HCT116 (cell line): ENCODE measurements at regions not wholly inside any gene's neighbourhood (a gene's known extent, or its start where the extent isn't known, plus 50 kb on each side); places are given as distances from the start of the nearest gene placed in this dataset.

Experiments used
- ATAC-seq: fragments of 200-7000 bp; cut with Tn5 transposase; 2 replicates; pipeline ENCODE4 v1.9.1; 2020; ENCODE audit warnings: mild to moderate bottlenecking, moderate library complexity
- BruUV-seq: library from RNA; stranded (reverse); fragments of 400-500 nt; replicated peaks from 2 replicates; lab custom pipeline; 2021; lab: Mats Ljungman, UMichigan
- CTCF ChIA-PET: fragments of 300-600 bp; sonication (Branson Sonifier 250); formaldehyde crosslinking; loops from one replicate; lab custom pipeline; 2021; ENCODE audit warnings: antibody characterized with exemption; lab: Charles Lee
- POLR2A ChIA-PET: fragments of 300-600, 350-600 bp; sonication (Branson Sonifier 250); formaldehyde crosslinking; loops from one replicate; lab custom pipeline; 2021; ENCODE audit warnings: antibody characterized with exemption; lab: Charles Lee
- RAD21 ChIA-PET, 2 experiments: fragments of 300-600 bp; sonication (Branson Sonifier 250); formaldehyde crosslinking; loops; one replicate each; lab custom pipeline; 2023; ENCODE audit warnings: low total read pairs in 2 of 2; ENCODE audit not compliant: uncharacterized antibody in 2 of 2, unreplicated experiment in 2 of 2, low non-redundant PET in 1 of 2; lab: Charles Lee
- DNase-seq: peaks from one replicate; pipeline ENCODE4 v3.0.0-alpha.2; 2010; ENCODE audit warnings: low read depth, low spot score
- H2AFZ ChIP-seq: fragments of 200-600 bp; shearing (Covaris generic), sonication (generic); 2 replicates; pipeline ENCODE4 v1.6.1; 2017; ENCODE audit warnings: low read depth, mixed run types, mixed read lengths, antibody characterized with exemption, low read length; ENCODE audit not compliant: poor library complexity, severe bottlenecking
- H3K27ac ChIP-seq: 2 replicates; pipeline ENCODE4 v1.5.1; 2012; ENCODE audit warnings: low read depth, low read length
- H3K27me3 ChIP-seq: fragments of 200-600 bp; sonication (generic); 2 replicates; pipeline ENCODE4 v1.6.1; 2016; ENCODE audit warnings: mixed run types, low read length, mixed read lengths; ENCODE audit not compliant: insufficient read depth
- H3K36me3 ChIP-seq, 2 experiments: fragments of 200-500 bp in 1 of 2; fragments of 200-600 bp in 1 of 2; sonication (Bioruptor generic) in 1 of 2; sonication (generic) in 1 of 2; 2 replicates each; pipeline versions ENCODE4 v1.5.1 to v1.6.1; 2014 to 2016; ENCODE audit warnings: low read length in 2 of 2, inconsistent platforms in 1 of 2, mixed read lengths in 1 of 2, mixed run types in 1 of 2; ENCODE audit not compliant: insufficient read depth in 2 of 2, control insufficient read depth in 1 of 2
- H3K4me1 ChIP-seq, 2 experiments: fragments of 200-600 bp in 1 of 2; sonication (generic) in 1 of 2; 2 replicates each; pipeline versions ENCODE4 v1.5.1 to v1.6.1; 2012 to 2017; ENCODE audit warnings: low read length in 2 of 2, inconsistent platforms in 1 of 2, mild to moderate bottlenecking in 1 of 2, mixed read lengths in 1 of 2, mixed run types in 1 of 2, moderate library complexity in 1 of 2; ENCODE audit not compliant: insufficient read depth in 2 of 2, control insufficient read depth in 1 of 2
- H3K4me2 ChIP-seq: fragments of 200-600 bp; sonication (generic); 2 replicates; pipeline ENCODE4 v1.6.1; 2017; ENCODE audit warnings: mixed run types, low read length, mixed read lengths
- H3K4me3 ChIP-seq, 2 experiments: fragments of 200-600 bp in 1 of 2; sonication (generic) in 1 of 2; replicated peaks in 1 of 2; 2 replicates each; pipeline ENCODE4 v1.5.1; 2011 to 2016; ENCODE audit warnings: low read length in 2 of 2, control low read depth in 1 of 2, low read depth in 1 of 2, mild to moderate bottlenecking in 1 of 2, mixed read lengths in 1 of 2, mixed run types in 1 of 2
- H3K79me2 ChIP-seq: fragments of 200-600 bp; sonication (generic); 2 replicates; pipeline ENCODE4 v1.6.1; 2017; ENCODE audit warnings: mild to moderate bottlenecking, mixed run types, low read length, moderate library complexity, mixed read lengths; ENCODE audit not compliant: insufficient read depth
- H3K9ac ChIP-seq: fragments of 200-600 bp; sonication (generic); 2 replicates; pipeline ENCODE4 v1.6.1; 2016; ENCODE audit warnings: low read length, mixed read lengths
- H3K9me2 ChIP-seq: fragments of 200-600 bp; sonication (generic), shearing (Covaris generic); 2 replicates; pipeline ENCODE4 v1.6.1; 2017; ENCODE audit warnings: mixed run types, mild to moderate bottlenecking, moderate library complexity; ENCODE audit not compliant: insufficient read depth
- H3K9me3 ChIP-seq, 2 experiments: fragments of 200-500 bp in 1 of 2; fragments of 200-600 bp in 1 of 2; sonication (Bioruptor generic) in 1 of 2; sonication (generic) in 1 of 2; 2 replicates each; pipeline ENCODE4 v1.6.1; 2014 to 2017; ENCODE audit warnings: low read length in 2 of 2, mixed read lengths in 2 of 2, inconsistent platforms in 1 of 2, low read depth in 1 of 2, mild to moderate bottlenecking in 1 of 2, mixed run types in 1 of 2, moderate library complexity in 1 of 2; ENCODE audit not compliant: control insufficient read depth in 1 of 2, insufficient read depth in 1 of 2
- H4K20me1 ChIP-seq: fragments of 200-600 bp; sonication (generic), shearing (Covaris generic); 2 replicates; pipeline ENCODE4 v1.6.1; 2017; ENCODE audit warnings: mixed run types, mild to moderate bottlenecking, moderate library complexity; ENCODE audit not compliant: insufficient read depth
- CBX3 ChIP-seq: IDR thresholded peaks from 2 replicates; pipeline ENCODE4 v1.6.1; 2012; ENCODE audit warnings: low read depth
- EZH2 ChIP-seq: fragments of 200-600 bp; sonication (generic); IDR thresholded peaks from 2 replicates; pipeline ENCODE4 v1.6.1; 2017; ENCODE audit warnings: antibody characterized with exemption, mixed run types
- JUND ChIP-seq: IDR thresholded peaks from 2 replicates; pipeline ENCODE4 v1.6.1; 2012
- POLR2AphosphoS5 ChIP-seq: IDR thresholded peaks from 2 replicates; pipeline ENCODE4 v1.6.1; 2011; ENCODE audit warnings: mild to moderate bottlenecking, low read depth, low read length, moderate library complexity
- SIN3A ChIP-seq: IDR thresholded peaks from 2 replicates; pipeline ENCODE4 v1.6.1; 2012; ENCODE audit warnings: low read depth
- SP1 ChIP-seq: IDR thresholded peaks from 2 replicates; pipeline ENCODE4 v1.6.1; 2012; ENCODE audit warnings: low read depth
- SRF ChIP-seq: IDR thresholded peaks from 2 replicates; pipeline ENCODE4 v1.6.1; 2012; ENCODE audit warnings: low read depth
- TCF7L2 ChIP-seq: IDR thresholded peaks from 2 replicates; pipeline ENCODE4 v1.7.0; 2011; ENCODE audit warnings: borderline replicate concordance, inconsistent platforms; ENCODE audit not compliant: insufficient read depth, insufficient read length; ENCODE audit errors: extremely low read depth
- ZBTB33 ChIP-seq: IDR thresholded peaks from 2 replicates; pipeline ENCODE4 v1.6.1; 2011; ENCODE audit warnings: mild to moderate bottlenecking, low read length, moderate library complexity; ENCODE audit not compliant: insufficient replicate concordance; ENCODE audit errors: extremely low read depth
- ZFX ChIP-seq: fragments of 450-650 bp; IDR thresholded peaks from 2 replicates; pipeline ENCODE4 v1.6.1; 2017
- intact Hi-C: fragments of 100-400 bp; cut with micrococcal nuclease; formaldehyde crosslinking; loops from 2 replicates; pipeline ENCODE4 v1.10.0; 2022
- TF ChIP-seq, protein P1 (sequence below): IDR thresholded peaks from 2 replicates; pipeline ENCODE4 v1.6.1; 2012; ENCODE audit warnings: low read depth

GRCh38 chr3:30457726-30458125 lies 148.7 kb upstream of the TGFBR2 start (continued):
- TF ChIP-seq ZBTB33: no peak

DNA sequence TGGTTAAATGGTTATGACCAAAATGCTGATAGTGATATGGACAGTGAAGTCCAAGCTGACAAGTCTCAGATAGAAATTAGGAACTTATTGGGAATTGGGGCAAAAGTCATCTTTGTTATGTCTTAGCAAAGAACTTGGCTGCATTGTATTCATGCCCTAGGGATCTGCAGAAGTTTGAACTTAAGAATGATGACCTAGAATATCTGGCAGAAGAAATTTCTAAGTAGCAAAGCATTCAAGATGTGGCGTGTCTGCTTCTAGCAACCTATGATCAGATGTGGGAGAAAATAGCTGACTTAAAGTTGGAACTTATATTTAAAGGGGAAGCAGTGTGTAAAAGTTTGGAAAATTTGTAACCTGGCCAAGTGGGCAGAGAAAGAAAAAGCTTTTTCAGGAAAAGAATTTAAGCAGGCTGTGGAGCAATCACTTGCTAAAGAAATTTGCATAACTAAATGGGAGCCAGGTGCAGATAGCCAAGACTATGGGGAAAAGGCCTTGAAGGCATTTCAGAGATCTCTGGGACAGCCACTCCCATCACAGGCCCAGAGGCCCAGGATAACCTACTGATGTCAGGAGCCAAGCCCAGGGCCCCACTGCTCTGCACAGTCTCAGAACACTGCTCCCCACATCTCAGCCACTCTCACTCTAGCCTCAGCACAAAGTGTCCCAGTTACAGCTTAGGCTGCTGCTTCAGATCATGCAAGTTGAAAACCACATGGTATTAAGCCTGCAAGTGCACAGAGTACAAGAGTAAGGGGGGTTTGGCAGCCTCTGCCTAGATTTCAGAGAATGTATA lies 147.8 kb upstream of the TGFBR2 start:
- CTCF ChIA-PET: no interaction called here
- H2AFZ ChIP-seq: no peak overlapping the region
- no peaks in the 10 kb centered on the region for H3K79me2 ChIP-seq
- TF ChIP-seq JUND: no peak
- no peak for TF ChIP-seq SP1
- no peak for TF ChIP-seq TCF7L2
- no peak for TF ChIP-seq SIN3A
- TF ChIP-seq SRF: no peak
- TF ChIP-seq CBX3: no peak
- no peak for TF ChIP-seq EZH2
- no peak for TF ChIP-seq ZFX
- no peak for TF ChIP-seq POLR2AphosphoS5
- TF ChIP-seq, protein P1, sequence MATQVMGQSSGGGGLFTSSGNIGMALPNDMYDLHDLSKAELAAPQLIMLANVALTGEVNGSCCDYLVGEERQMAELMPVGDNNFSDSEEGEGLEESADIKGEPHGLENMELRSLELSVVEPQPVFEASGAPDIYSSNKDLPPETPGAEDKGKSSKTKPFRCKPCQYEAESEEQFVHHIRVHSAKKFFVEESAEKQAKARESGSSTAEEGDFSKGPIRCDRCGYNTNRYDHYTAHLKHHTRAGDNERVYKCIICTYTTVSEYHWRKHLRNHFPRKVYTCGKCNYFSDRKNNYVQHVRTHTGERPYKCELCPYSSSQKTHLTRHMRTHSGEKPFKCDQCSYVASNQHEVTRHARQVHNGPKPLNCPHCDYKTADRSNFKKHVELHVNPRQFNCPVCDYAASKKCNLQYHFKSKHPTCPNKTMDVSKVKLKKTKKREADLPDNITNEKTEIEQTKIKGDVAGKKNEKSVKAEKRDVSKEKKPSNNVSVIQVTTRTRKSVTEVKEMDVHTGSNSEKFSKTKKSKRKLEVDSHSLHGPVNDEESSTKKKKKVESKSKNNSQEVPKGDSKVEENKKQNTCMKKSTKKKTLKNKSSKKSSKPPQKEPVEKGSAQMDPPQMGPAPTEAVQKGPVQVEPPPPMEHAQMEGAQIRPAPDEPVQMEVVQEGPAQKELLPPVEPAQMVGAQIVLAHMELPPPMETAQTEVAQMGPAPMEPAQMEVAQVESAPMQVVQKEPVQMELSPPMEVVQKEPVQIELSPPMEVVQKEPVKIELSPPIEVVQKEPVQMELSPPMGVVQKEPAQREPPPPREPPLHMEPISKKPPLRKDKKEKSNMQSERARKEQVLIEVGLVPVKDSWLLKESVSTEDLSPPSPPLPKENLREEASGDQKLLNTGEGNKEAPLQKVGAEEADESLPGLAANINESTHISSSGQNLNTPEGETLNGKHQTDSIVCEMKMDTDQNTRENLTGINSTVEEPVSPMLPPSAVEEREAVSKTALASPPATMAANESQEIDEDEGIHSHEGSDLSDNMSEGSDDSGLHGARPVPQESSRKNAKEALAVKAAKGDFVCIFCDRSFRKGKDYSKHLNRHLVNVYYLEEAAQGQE: no peak
- H3K27ac ChIP-seq: no peak overlapping the region
- POLR2A ChIA-PET: no interaction called here
- H3K9me2 ChIP-seq: no peaks in the 10 kb centered on the region
- H3K9me3 ChIP-seq: no peaks in the 10 kb centered on the region
- ATAC-seq: no peak
- RAD21 ChIA-PET: no interaction called here
- H3K4me3 ChIP-seq: no peak overlapping the region
- no peak overlapping the region for H3K9ac ChIP-seq
- BruUV-seq: no TSS peak
- no peaks in the 10 kb centered on the region for H3K4me1 ChIP-seq
- DNase-seq: no peak
- no peak overlapping the region for H3K4me2 ChIP-seq
- no peaks in the 10 kb centered on the region for H4K20me1 ChIP-seq
- intact Hi-C loops: no loop called here
- no peaks in the 10 kb centered on the region for H3K27me3 ChIP-seq
- H3K36me3 ChIP-seq: no peaks in the 10 kb centered on the region
